ENCODE measurements at regions not wholly inside any gene's neighbourhood (a gene's known extent, or its start where the extent isn't known, plus 50 kb on each side); places are given as distances from the start of the nearest gene placed in this dataset.

- Histone ChIP-seq H3K9me2 (replicated peaks; ENCODE audit: insufficient read depth, low read length) (no peaks in the 10 kb centered on the region), H3K27me3 (ENCODE audit: low read length) (no peaks in the 10 kb centered on the region), H3K36me3 (ENCODE audit: low read length) (peaks cover 22% of the 10 kb centered on the region; the same call in 1 of the 2 replicates), H3K79me2 (ENCODE audit: insufficient read depth, low read length) (peaks cover 99% of the 10 kb centered on the region), H3K4me3 (ENCODE audit: insufficient read depth, low read length, poor library complexity, severe bottlenecking) (no peak overlapping the region), H3F3A (ENCODE audit: insufficient read depth) (no peaks in the 10 kb centered on the region), H4K20me1 (ENCODE audit: low read depth, low read length) (peaks cover 4% of the 10 kb centered on the region; the same call in 1 of the 2 replicates), H3K4me2 (ENCODE audit: low read depth, low read length, poor library complexity, severe bottlenecking) (no peak overlapping the region), H3K27ac (ENCODE audit: low read depth, low read length) (no peak overlapping the region), H3K9ac (ENCODE audit: low read length) (no peak overlapping the region), H3K9me3 (ENCODE audit: insufficient read depth, low read length) (no peaks in the 10 kb centered on the region), H2AFZ (ENCODE audit: low read depth, low read length, severe bottlenecking) (no peak overlapping the region)
- TF ChIP-seq CTCF (IDR thresholded peaks at IDR 0.05; ENCODE audit: insufficient read depth, low read length, poor library complexity, severe bottlenecking) (no peak), EZH2phosphoT487 (conservative IDR thresholded peaks at IDR 0.05; ENCODE audit: low read length) (no peak)
Observed at GRCh38 chr6:11366183-11366933, 133.9 kb upstream of the NEDD9 start.

GRCh38 chr6:11364971-11365397, 132.5 kb upstream of the NEDD9 start:
- Histone ChIP-seq H3K79me2 (ENCODE audit: insufficient read depth, low read length) (peaks cover 99% of the 10 kb centered on the region), H3K4me2 (ENCODE audit: low read depth, low read length, poor library complexity, severe bottlenecking) (no peak overlapping the region), H3K4me3 (ENCODE audit: insufficient read depth, low read length, poor library complexity, severe bottlenecking) (no peak overlapping the region), H3K27ac (ENCODE audit: low read depth, low read length) (no peak overlapping the region), H3K9me3 (ENCODE audit: insufficient read depth, low read length) (no peaks in the 10 kb centered on the region), H3F3A (ENCODE audit: insufficient read depth) (no peaks in the 10 kb centered on the region), H3K36me3 (ENCODE audit: low read length) (peaks cover 26% of the 10 kb centered on the region), H3K9me2 (replicated peaks; ENCODE audit: insufficient read depth, low read length) (no peaks in the 10 kb centered on the region), H2AFZ (ENCODE audit: low read depth, low read length, severe bottlenecking) (no peak overlapping the region), H3K27me3 (ENCODE audit: low read length) (no peaks in the 10 kb centered on the region), H4K20me1 (ENCODE audit: low read depth, low read length) (peaks cover 3% of the 10 kb centered on the region; the same call in 1 of the 2 replicates), H3K9ac (ENCODE audit: low read length) (no peak overlapping the region)
- TF ChIP-seq EZH2phosphoT487 (conservative IDR thresholded peaks at IDR 0.05; ENCODE audit: low read length) (no peak), CTCF (IDR thresholded peaks at IDR 0.05; ENCODE audit: insufficient read depth, low read length, poor library complexity, severe bottlenecking) (no peak)

- H3K9me3 ChIP-seq (ENCODE audit: insufficient read depth, low read length), result no peaks in the 10 kb centered on the region
- no peak overlapping the region for H3K9ac ChIP-seq (ENCODE audit: low read length)
- no peaks in the 10 kb centered on the region for H3K27me3 ChIP-seq (ENCODE audit: low read length)
- no peaks in the 10 kb centered on the region for H3F3A ChIP-seq (ENCODE audit: insufficient read depth)
- peaks cover 3% of the 10 kb centered on the region; the same call in 1 of the 2 replicates for H4K20me1 ChIP-seq (ENCODE audit: low read depth, low read length)
- H3K4me3 ChIP-seq (ENCODE audit: insufficient read depth, low read length, poor library complexity, severe bottlenecking), result no peak overlapping the region
- no peak overlapping the region for H2AFZ ChIP-seq (ENCODE audit: low read depth, low read length, severe bottlenecking)
- no peak overlapping the region for H3K27ac ChIP-seq (ENCODE audit: low read depth, low read length)
- peaks cover 22% of the 10 kb centered on the region for H3K36me3 ChIP-seq (ENCODE audit: low read length)
- no peak for TF ChIP-seq CTCF (IDR thresholded peaks at IDR 0.05; ENCODE audit: insufficient read depth, low read length, poor library complexity, severe bottlenecking)
- TF ChIP-seq EZH2phosphoT487 (conservative IDR thresholded peaks at IDR 0.05; ENCODE audit: low read length), result no peak
- H3K79me2 ChIP-seq (ENCODE audit: insufficient read depth, low read length), result peaks cover 99% of the 10 kb centered on the region
- H3K9me2 ChIP-seq (replicated peaks; ENCODE audit: insufficient read depth, low read length), result no peaks in the 10 kb centered on the region
- no peak overlapping the region for H3K4me2 ChIP-seq (ENCODE audit: low read depth, low read length, poor library complexity, severe bottlenecking)
Observed at GRCh38 chr6:11363881-11364576, 131.6 kb upstream of the NEDD9 start.

All from SU-DHL-6 (cell line).